ENCODE measurements at regions not wholly inside any gene's neighbourhood (a gene's known extent, or its start where the extent isn't known, plus 50 kb on each side); places are given as distances from the start of the nearest gene placed in this dataset.

DNA sequence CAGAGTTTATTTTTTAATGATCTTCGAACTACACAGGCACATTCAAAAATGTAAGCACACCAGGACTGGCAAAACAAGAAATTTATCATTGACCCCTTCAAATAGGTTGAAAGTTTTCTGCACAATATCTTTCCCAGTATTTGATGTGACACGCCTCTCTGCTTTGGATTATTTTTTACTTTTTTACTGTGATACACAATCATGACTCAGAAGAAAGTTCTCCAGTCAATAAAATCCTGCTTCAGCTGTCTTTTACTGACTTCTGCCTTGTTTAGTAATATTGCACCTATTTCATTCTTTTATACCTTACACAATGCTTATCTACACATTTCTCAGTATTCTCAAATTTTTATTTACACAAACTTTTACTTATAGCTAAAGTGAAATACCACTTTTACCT lies 1750.4 kb downstream of the PCDH9 start:
- H3K27ac ChIP-seq, result no peak overlapping the region
- TF ChIP-seq, protein P1, sequence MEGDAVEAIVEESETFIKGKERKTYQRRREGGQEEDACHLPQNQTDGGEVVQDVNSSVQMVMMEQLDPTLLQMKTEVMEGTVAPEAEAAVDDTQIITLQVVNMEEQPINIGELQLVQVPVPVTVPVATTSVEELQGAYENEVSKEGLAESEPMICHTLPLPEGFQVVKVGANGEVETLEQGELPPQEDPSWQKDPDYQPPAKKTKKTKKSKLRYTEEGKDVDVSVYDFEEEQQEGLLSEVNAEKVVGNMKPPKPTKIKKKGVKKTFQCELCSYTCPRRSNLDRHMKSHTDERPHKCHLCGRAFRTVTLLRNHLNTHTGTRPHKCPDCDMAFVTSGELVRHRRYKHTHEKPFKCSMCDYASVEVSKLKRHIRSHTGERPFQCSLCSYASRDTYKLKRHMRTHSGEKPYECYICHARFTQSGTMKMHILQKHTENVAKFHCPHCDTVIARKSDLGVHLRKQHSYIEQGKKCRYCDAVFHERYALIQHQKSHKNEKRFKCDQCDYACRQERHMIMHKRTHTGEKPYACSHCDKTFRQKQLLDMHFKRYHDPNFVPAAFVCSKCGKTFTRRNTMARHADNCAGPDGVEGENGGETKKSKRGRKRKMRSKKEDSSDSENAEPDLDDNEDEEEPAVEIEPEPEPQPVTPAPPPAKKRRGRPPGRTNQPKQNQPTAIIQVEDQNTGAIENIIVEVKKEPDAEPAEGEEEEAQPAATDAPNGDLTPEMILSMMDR (conservative IDR thresholded peaks at IDR 0.05), result no peak
- no peak for TF ChIP-seq ZFX (IDR thresholded peaks at IDR 0.05)

DNA sequence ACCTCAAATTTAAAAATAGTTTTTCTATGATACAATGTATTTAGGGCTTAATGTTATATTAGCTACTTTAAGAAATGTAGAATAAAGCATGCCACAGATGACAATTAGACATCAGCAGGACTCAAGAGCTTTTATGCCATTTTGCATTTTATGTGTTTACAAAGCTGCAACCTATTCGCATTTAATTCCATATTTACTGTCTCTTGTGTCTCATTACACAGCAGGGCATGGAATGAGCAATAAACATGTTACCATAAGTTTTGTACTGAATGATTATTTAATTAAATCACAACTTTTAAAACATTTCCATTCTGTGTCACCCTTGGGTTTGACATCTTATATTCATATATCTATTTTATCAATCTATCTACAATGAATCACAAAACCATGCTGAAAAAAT lies 1756.9 kb downstream of the PCDH9 start:
- no peak overlapping the region for H3K27ac ChIP-seq
- TF ChIP-seq ZFX (IDR thresholded peaks at IDR 0.05), result no peak
- TF ChIP-seq, protein P1 (conservative IDR thresholded peaks at IDR 0.05), result no peak

DNA sequence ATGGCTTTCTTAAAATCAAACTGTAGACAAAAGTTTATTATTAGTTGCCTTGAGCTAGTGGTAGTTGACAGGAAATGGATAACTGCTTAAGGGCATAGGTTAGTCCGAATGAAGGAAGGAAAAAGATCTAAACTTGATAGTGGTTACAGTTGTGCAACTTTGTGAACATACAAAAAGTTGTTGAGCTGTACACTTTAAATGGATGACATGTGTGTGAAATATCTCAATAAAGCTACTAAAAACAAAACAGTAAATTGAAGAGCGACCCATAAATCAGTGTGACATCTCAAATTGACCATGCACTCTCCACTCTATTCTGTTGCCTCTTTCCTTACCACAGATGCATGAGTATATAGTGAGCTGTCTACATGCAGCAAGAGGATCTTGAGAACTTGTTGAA lies 1757.8 kb downstream of the PCDH9 start:
- H3K27ac ChIP-seq, result no peak overlapping the region

GRCh38 chr13:65470781-65471180 lies 1759.4 kb downstream of the PCDH9 start:
- no peak overlapping the region for H3K27ac ChIP-seq
- TF ChIP-seq ZFX (IDR thresholded peaks at IDR 0.05), result no peak

More for the DNA sequence above, 1757.8 kb downstream of the PCDH9 start:
- no peak for TF ChIP-seq ZFX (IDR thresholded peaks at IDR 0.05)
- TF ChIP-seq, protein P1 (conservative IDR thresholded peaks at IDR 0.05), result no peak

DNA sequence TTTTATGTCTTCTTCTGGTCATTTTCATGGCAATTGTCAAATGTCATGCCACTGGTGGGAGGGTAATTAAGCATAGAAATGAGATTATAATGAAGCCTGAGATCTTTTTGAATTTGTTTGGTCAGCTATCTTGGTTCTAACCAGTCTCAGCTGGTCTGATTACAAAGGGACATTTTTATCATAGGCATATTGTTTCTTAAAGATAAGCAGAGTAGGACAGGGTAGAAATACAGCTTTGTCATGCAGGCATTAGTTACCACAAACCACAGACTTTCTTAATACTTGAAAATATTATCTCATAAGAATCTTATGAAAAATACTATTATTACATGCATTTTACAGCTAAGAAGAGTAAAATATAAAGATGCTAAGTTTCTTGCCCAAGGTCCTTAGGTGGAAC lies 1761.5 kb downstream of the PCDH9 start:
- TF ChIP-seq, protein P1 (conservative IDR thresholded peaks at IDR 0.05), result no peak
- TF ChIP-seq ZFX (IDR thresholded peaks at IDR 0.05), result no peak

GRCh38 chr13:65461590-65461989 lies 1768.5 kb downstream of the PCDH9 start:
- H3K27ac ChIP-seq, result no peak overlapping the region
- TF ChIP-seq, protein P1 (conservative IDR thresholded peaks at IDR 0.05), result no peak
- TF ChIP-seq ZFX (IDR thresholded peaks at IDR 0.05), result no peak

More for the DNA sequence above, 1761.5 kb downstream of the PCDH9 start:
- no peak overlapping the region for H3K27ac ChIP-seq

DNA sequence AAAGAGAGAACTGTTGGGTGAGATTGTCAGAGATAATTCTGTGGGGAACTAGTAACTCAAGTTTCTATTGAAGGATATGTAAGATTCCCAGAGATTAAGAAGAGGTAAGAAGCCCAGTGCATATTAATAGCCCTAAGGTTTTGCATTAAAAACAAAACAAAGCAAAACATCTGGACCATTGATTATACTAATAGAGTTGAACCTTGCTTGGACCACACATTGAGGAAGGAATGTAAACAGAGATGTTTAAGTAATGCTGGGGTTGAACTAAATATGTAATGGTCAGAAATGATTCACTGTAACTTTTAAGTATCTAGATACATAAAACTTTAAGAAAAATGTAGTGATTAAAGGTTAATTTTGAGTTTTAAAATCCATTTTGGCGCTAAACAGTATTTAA lies 1770.0 kb downstream of the PCDH9 start:
- H3K27ac ChIP-seq, result no peak overlapping the region
- no peak for TF ChIP-seq ZFX (IDR thresholded peaks at IDR 0.05)
- TF ChIP-seq, protein P1 (conservative IDR thresholded peaks at IDR 0.05), result no peak

GRCh38 chr13:65456150-65456912 lies 1773.8 kb downstream of the PCDH9 start:
- no peak overlapping the region for H3K27ac ChIP-seq
- TF ChIP-seq, protein P1 (conservative IDR thresholded peaks at IDR 0.05), result no peak
- no peak for TF ChIP-seq ZFX (IDR thresholded peaks at IDR 0.05)

All from C4-2B (cell line).